ENCODE measurements at regions not wholly inside any gene's neighbourhood (a gene's known extent, or its start where the extent isn't known, plus 50 kb on each side); places are given as distances from the start of the nearest gene placed in this dataset.

DNA sequence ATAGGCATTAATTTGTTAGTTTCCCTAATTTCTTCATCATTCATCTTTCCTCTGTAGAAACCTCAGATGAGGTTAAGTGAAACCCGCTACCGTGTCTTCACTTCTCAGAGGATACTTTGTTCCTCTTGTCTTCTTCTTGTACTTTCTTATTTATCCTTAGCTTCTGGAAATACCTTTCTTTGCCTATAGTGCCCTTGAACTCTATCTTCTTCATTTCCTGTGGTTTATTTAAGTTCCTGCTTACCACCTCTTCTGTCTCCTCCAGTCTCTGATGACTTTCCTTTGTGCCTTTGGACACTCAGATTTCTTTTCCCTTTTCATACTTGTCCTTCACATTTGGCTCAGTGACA lies 159.6 kb upstream of the LEF1 start (continued):
- no peak for TF ChIP-seq ZNF140 (tag by site-specific recombination; IDR thresholded peaks at IDR 0.05)
- TF ChIP-seq ZNF776 (tag by site-specific recombination; IDR thresholded peaks at IDR 0.05; ENCODE audit: borderline replicate concordance): no peak
- TF ChIP-seq REST (tag by site-specific recombination; IDR thresholded peaks at IDR 0.05): no peak
- TF ChIP-seq PRDM4 (tag by site-specific recombination; IDR thresholded peaks at IDR 0.05): no peak
- TF ChIP-seq HOXD13 (CRISPR knock-in tag; IDR thresholded peaks at IDR 0.05; ENCODE audit: borderline replicate concordance): no peak

- Histone ChIP-seq H3K27ac (ENCODE audit: extremely low read depth, low read depth, low read length) (no peak overlapping the region), H3K4me3 (ENCODE audit: low read depth, low read length) (no peak overlapping the region), H3K4me1 (ENCODE audit: control insufficient read depth, insufficient read depth, low read length) (no peaks in the 10 kb centered on the region), H3K9me3 (ENCODE audit: control insufficient read depth, insufficient read depth, low read depth, low read length) (no peaks in the 10 kb centered on the region), H3K36me3 (ENCODE audit: control insufficient read depth in 2 of 2, insufficient read depth in 1 of 2, low read length in 2 of 2) (no peaks in the 10 kb centered on the region)
- no peak for TF ChIP-seq ZNF596 (tag by site-specific recombination; IDR thresholded peaks at IDR 0.05)
- ChIA-PET CTCF (no interaction called here), POLR2A (interaction anchor here (0.5 kb wide), 1 partner anchor 340 kb away, joined by 3 read pairs; no protein-coding TSS in a partner anchor)
Observed at GRCh38 chr4:108327642-108328382, 159.1 kb upstream of the LEF1 start.

GRCh38 chr4:108325561-108325960 lies 156.8 kb upstream of the LEF1 start:
- CTCF ChIA-PET: no interaction called here
- POLR2A ChIA-PET: no interaction called here

More at GRCh38 chr4:108325561-108325960, 156.8 kb upstream of the LEF1 start:
- TF ChIP-seq, protein P1, sequence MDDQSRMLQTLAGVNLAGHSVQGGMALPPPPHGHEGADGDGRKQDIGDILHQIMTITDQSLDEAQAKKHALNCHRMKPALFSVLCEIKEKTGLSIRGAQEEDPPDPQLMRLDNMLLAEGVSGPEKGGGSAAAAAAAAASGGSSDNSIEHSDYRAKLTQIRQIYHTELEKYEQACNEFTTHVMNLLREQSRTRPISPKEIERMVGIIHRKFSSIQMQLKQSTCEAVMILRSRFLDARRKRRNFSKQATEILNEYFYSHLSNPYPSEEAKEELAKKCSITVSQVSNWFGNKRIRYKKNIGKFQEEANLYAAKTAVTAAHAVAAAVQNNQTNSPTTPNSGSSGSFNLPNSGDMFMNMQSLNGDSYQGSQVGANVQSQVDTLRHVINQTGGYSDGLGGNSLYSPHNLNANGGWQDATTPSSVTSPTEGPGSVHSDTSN (CRISPR knock-in tag; IDR thresholded peaks at IDR 0.05): no peak
- TF ChIP-seq SETDB1 (IDR thresholded peaks at IDR 0.05; ENCODE audit: insufficient read length, low read length) (no peak), OSR2 (tag by site-specific recombination; IDR thresholded peaks at IDR 0.05) (no peak), ZNF677 (tag by site-specific recombination; IDR thresholded peaks at IDR 0.05) (no peak), ZNF664 (tag by site-specific recombination; IDR thresholded peaks at IDR 0.05) (no peak), ZNF560 (tag by site-specific recombination; IDR thresholded peaks at IDR 0.05; ENCODE audit: borderline replicate concordance) (no peak), ZNF544 (tag by site-specific recombination; IDR thresholded peaks at IDR 0.05) (no peak), GFI1B (tag by site-specific recombination; IDR thresholded peaks at IDR 0.05) (no peak), ZFP41 (tag by site-specific recombination; IDR thresholded peaks at IDR 0.05; ENCODE audit: borderline replicate concordance) (no peak), BCL11B (tag by site-specific recombination; IDR thresholded peaks at IDR 0.05; ENCODE audit: low read depth) (no peak), ZNF341 (tag by site-specific recombination; IDR thresholded peaks at IDR 0.05; ENCODE audit: low read depth) (no peak), ZXDB (tag by site-specific recombination; IDR thresholded peaks at IDR 0.05) (no peak), ZNF214 (tag by site-specific recombination; IDR thresholded peaks at IDR 0.05; ENCODE audit: borderline replicate concordance) (no peak), ZNF350 (tag by site-specific recombination; IDR thresholded peaks at IDR 0.05) (no peak), ZNF292 (tag by site-specific recombination; IDR thresholded peaks at IDR 0.05; ENCODE audit: borderline replicate concordance, low read depth) (no peak)
- TF ChIP-seq, protein P2, sequence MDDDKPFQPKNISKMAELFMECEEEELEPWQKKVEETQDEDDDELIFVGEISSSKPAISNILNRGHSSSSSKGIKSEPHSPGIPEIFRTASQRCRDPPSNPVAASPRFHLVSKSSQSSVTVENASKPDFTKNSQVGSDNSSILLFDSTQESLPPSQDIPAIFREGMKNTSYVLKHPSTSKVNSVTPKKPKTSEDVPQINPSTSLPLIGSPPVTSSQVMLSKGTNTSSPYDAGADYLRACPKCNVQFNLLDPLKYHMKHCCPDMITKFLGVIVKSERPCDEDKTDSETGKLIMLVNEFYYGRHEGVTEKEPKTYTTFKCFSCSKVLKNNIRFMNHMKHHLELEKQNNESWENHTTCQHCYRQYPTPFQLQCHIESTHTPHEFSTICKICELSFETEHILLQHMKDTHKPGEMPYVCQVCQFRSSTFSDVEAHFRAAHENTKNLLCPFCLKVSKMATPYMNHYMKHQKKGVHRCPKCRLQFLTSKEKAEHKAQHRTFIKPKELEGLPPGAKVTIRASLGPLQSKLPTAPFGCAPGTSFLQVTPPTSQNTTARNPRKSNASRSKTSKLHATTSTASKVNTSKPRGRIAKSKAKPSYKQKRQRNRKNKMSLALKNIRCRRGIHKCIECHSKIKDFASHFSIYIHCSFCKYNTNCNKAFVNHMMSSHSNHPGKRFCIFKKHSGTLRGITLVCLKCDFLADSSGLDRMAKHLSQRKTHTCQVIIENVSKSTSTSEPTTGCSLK (tag by site-specific recombination; IDR thresholded peaks at IDR 0.05): no peak
- Histone ChIP-seq H3K9me3 (ENCODE audit: control insufficient read depth, insufficient read depth, low read depth, low read length) (no peaks in the 10 kb centered on the region), H3K4me3 (ENCODE audit: low read depth, low read length) (no peak overlapping the region), H3K36me3 (ENCODE audit: control insufficient read depth in 2 of 2, insufficient read depth in 1 of 2, low read length in 2 of 2) (no peaks in the 10 kb centered on the region), H3K27ac (ENCODE audit: extremely low read depth, low read depth, low read length) (no peak overlapping the region), H3K4me1 (ENCODE audit: control insufficient read depth, insufficient read depth, low read length) (no peaks in the 10 kb centered on the region)
